Breast epithelium (tissue), 4 donors: ENCODE measurements at regions not wholly inside any gene's neighbourhood (a gene's known extent, or its start where the extent isn't known, plus 50 kb on each side); places are given as distances from the start of the nearest gene placed in this dataset.

Experiments
- DNase-seq, 2 donors: peaks; one replicate each; pipeline ENCODE4 v3.0.0-alpha.2; 2019; ENCODE audit warnings: low spot score in 2 of 2
- H3K27ac ChIP-seq, 2 donors: fragments of 200-600 bp; sonication (generic) in 1 of 2; one replicate each; pipeline ENCODE4 v1.5.1; 2016 to 2019; ENCODE audit warnings: mild to moderate bottlenecking in 1 of 2
- H3K27me3 ChIP-seq, 2 donors: fragments of 200-600 bp; sonication (generic) in 1 of 2; one replicate each; pipeline versions ENCODE4 v1.5.1 to v1.6.0; 2017 to 2019; ENCODE audit warnings: control low read depth in 1 of 2, mild to moderate bottlenecking in 1 of 2
- H3K36me3 ChIP-seq: fragments of 200-600 bp; one replicate; pipeline ENCODE4 v1.5.1; 2019
- H3K4me1 ChIP-seq, 2 donors: fragments of 200-600 bp; sonication (generic); one replicate each; pipeline ENCODE4 v1.5.1; 2016 to 2019; ENCODE audit warnings: control low read depth in 1 of 2
- H3K4me3 ChIP-seq, 3 donors: fragments of 200-600 bp; sonication (generic); 1 replicate in 2 of 3; 2 replicates in 1 of 3; pipeline ENCODE4 v1.5.1; 2016 to 2019; ENCODE audit warnings: mild to moderate bottlenecking in 3 of 3, moderate library complexity in 2 of 3
- H3K9me3 ChIP-seq, 2 donors: fragments of 200-600 bp; sonication (generic) in 1 of 2; one replicate each; pipeline ENCODE4 v1.5.1; 2016 to 2019; ENCODE audit warnings: control low read depth in 1 of 2
- CTCF ChIP-seq, 3 donors: fragments of 450-650 bp; IDR thresholded peaks; one replicate each; pipeline ENCODE4 v1.5.1; 2016 to 2017; ENCODE audit warnings: antibody characterized with exemption in 3 of 3, mild to moderate bottlenecking in 3 of 3, moderate library complexity in 3 of 3
- POLR2A ChIP-seq: fragments of 450-650 bp; IDR thresholded peaks from one replicate; pipeline ENCODE4 v1.6.1; 2016; ENCODE audit warnings: antibody characterized with exemption, mild to moderate bottlenecking, moderate library complexity
- POLR2AphosphoS5 ChIP-seq, 3 donors: sonication (generic); formaldehyde crosslinking; IDR thresholded peaks; one replicate each; pipeline ENCODE4 v1.6.1; 2017; ENCODE audit warnings: antibody characterized with exemption in 3 of 3
- intact Hi-C: fragments of 100-400 bp; cut with DNase I; formaldehyde crosslinking; loops from one replicate; pipeline ENCODE4 v1.15.1; 2023; ENCODE audit warnings: low total_unique reads

DNA sequence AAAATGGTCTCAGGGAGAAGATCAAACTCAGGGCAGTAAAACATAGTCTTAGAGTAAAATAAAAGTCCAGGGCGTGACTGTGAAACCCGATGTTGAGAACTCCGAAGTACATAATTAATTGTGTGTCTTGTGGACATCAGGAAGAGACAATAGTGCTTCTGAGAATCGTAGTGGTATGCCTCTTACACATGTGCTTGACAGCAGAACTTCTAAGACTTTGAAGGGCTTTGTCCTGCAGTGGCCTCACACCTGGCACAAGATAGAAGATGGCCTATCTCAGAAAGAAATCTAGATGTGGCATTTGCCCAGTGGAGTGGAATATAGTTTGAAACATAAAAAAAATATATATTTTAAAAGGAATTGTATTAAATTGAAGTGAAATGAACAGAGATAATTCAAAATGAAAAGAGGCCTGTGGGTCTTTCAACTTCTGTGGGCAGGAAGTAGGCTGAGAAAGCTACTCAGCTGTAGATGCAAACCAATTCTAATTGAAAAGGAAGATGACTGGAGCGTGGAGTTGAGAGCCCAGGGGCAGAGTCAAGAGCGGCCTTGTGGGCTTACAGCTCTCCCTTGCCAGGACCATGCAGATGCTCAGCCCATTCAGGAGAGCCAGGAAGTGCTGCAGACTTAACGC, 468.4 kb downstream of the KDM4C start:
- no peaks in the 10 kb centered on the region for H3K4me1 ChIP-seq
- no peak for DNase-seq
- H3K9me3 ChIP-seq: no peaks in the 10 kb centered on the region
- no peak overlapping the region for H3K27ac ChIP-seq
- no peak overlapping the region for H3K4me3 ChIP-seq
- H3K27me3 ChIP-seq: peaks cover 0 to 20% of the 10 kb centered on the region in 2 donors
- intact Hi-C loops: no loop called here
- H3K36me3 ChIP-seq: no peaks in the 10 kb centered on the region
- no peak for TF ChIP-seq POLR2AphosphoS5 (IDR thresholded peaks at IDR 0.05)
- no peak for TF ChIP-seq CTCF (IDR thresholded peaks at IDR 0.05)
- TF ChIP-seq POLR2A: no peak
